GM23338 (cell line): ENCODE measurements at regions not wholly inside any gene's neighbourhood (a gene's known extent, or its start where the extent isn't known, plus 50 kb on each side); places are given as distances from the start of the nearest gene placed in this dataset.

Experiments used
- ATAC-seq: fragments of 200-7000 bp; cut with Tn5 transposase; 3 replicates; pipeline ENCODE4 v1.9.1; 2020
- DNase-seq: peaks from one replicate; pipeline ENCODE4 v3.0.0-alpha.2; 2015; ENCODE audit warnings: low spot score
- H2AFZ ChIP-seq: fragments of 200-600 bp; sonication (generic); 2 replicates; pipeline ENCODE4 v1.8.0; 2016; ENCODE audit warnings: antibody characterized with exemption, mild to moderate bottlenecking, moderate library complexity
- H3F3A ChIP-seq: fragments of 200-600 bp; sonication (generic); replicated peaks from 2 replicates; pipeline ENCODE4 v1.8.0; 2017; ENCODE audit warnings: antibody characterized with exemption, mixed run types, low read depth
- H3K27ac ChIP-seq: fragments of 200-600 bp; sonication (generic); 2 replicates; pipeline ENCODE4 v1.6.1; 2016; ENCODE audit warnings: low read depth
- H3K27me3 ChIP-seq: fragments of 200-600 bp; sonication (generic); 2 replicates; pipeline ENCODE4 v1.8.0; 2016; ENCODE audit warnings: mild to moderate bottlenecking, mixed run types, moderate library complexity; ENCODE audit not compliant: insufficient read depth
- H3K36me3 ChIP-seq: fragments of 200-600 bp; sonication (generic); 2 replicates; pipeline ENCODE4 v1.8.0; 2016; ENCODE audit warnings: mild to moderate bottlenecking; ENCODE audit not compliant: insufficient read depth
- H3K4me1 ChIP-seq: fragments of 200-600 bp; sonication (generic); 2 replicates; pipeline ENCODE4 v1.8.0; 2016; ENCODE audit warnings: mild to moderate bottlenecking, moderate library complexity; ENCODE audit not compliant: insufficient read depth
- H3K4me2 ChIP-seq: fragments of 200-600 bp; sonication (generic); 2 replicates; pipeline ENCODE4 v1.7.1; 2017; ENCODE audit warnings: mixed run types
- H3K4me3 ChIP-seq: fragments of 200-600 bp; sonication (generic); 2 replicates; pipeline ENCODE4 v1.6.1; 2016; ENCODE audit warnings: mixed run types
- H3K79me2 ChIP-seq: fragments of 200-600 bp; sonication (generic); replicated peaks from 2 replicates; pipeline ENCODE4 v1.8.0; 2017; ENCODE audit warnings: mild to moderate bottlenecking; ENCODE audit not compliant: insufficient read depth
- H3K9me2 ChIP-seq: fragments of 200-600 bp; sonication (generic); 2 replicates; pipeline ENCODE4 v1.8.0; 2017; ENCODE audit not compliant: insufficient read depth
- H4K20me1 ChIP-seq: fragments of 200-600 bp; sonication (generic); replicated peaks from 2 replicates; pipeline ENCODE4 v1.8.0; 2017; ENCODE audit warnings: mild to moderate bottlenecking; ENCODE audit not compliant: insufficient read depth
- H3K27ac Mint-ChIP-seq: 2 replicates; pipeline ENCODE4 v1.8.0; 2020; ENCODE audit warnings: inconsistent platforms, mild to moderate bottlenecking, moderate library complexity, mixed read lengths
- H3K27me3 Mint-ChIP-seq: 3 replicates; pipeline ENCODE4 v1.8.0; 2022; ENCODE audit warnings: low read depth, mild to moderate bottlenecking, moderate library complexity, mixed read lengths, inconsistent platforms; ENCODE audit not compliant: insufficient read depth, poor library complexity
- H3K36me3 Mint-ChIP-seq: 3 replicates; pipeline ENCODE4 v1.8.0; 2021; ENCODE audit warnings: low read depth, mild to moderate bottlenecking, inconsistent platforms, moderate library complexity, mixed read lengths
- H3K4me1 Mint-ChIP-seq: 3 replicates; pipeline ENCODE4 v1.8.0; 2020; ENCODE audit warnings: mild to moderate bottlenecking, inconsistent platforms, mixed read lengths
- H3K4me3 Mint-ChIP-seq: 3 replicates; pipeline ENCODE4 v1.8.0; 2021; ENCODE audit warnings: moderate library complexity, mild to moderate bottlenecking, inconsistent platforms, mixed read lengths
- H3K9me3 Mint-ChIP-seq: 3 replicates; pipeline ENCODE4 v1.8.0; 2020; ENCODE audit warnings: moderate library complexity, mild to moderate bottlenecking, inconsistent platforms, mixed read lengths
- CREB1 ChIP-seq: fragments of 250-450 bp; sonication (Bioruptor Pico); IDR thresholded peaks from 2 replicates; pipeline ENCODE4 v1.5.0; 2020; ENCODE audit warnings: low read depth, mild to moderate bottlenecking, moderate library complexity
- CTCF ChIP-seq, 2 experiments: fragments of 200-600 bp in 1 of 2; sonication (generic) in 1 of 2; conservative IDR thresholded peaks; 2 replicates each; pipeline versions ENCODE4 v1.5.1 to v1.6.1; 2016 to 2017; ENCODE audit warnings: antibody characterized with exemption in 2 of 2, low read depth in 2 of 2, mild to moderate bottlenecking in 2 of 2, moderate library complexity in 1 of 2
- ETS1 ChIP-seq: IDR thresholded peaks from 2 replicates; pipeline ENCODE4 v1.6.1; 2016; ENCODE audit warnings: antibody characterized with exemption
- EZH2 ChIP-seq: fragments of 200-600 bp; sonication (generic); IDR thresholded peaks from one replicate; pipeline ENCODE4 v1.8.0; 2017; ENCODE audit warnings: antibody characterized with exemption, mild to moderate bottlenecking, low read depth; ENCODE audit not compliant: unreplicated experiment
- EZH2phosphoT487 ChIP-seq: fragments of 200-600 bp; sonication (generic); IDR thresholded peaks from one replicate; pipeline ENCODE4 v1.8.1; 2018; ENCODE audit warnings: antibody characterized with exemption; ENCODE audit not compliant: unreplicated experiment
- JUNB ChIP-seq: IDR thresholded peaks from one replicate; pipeline ENCODE4 v1.6.1; 2016; ENCODE audit warnings: antibody characterized with exemption; ENCODE audit not compliant: unreplicated experiment
- NANOG ChIP-seq: IDR thresholded peaks from 2 replicates; pipeline ENCODE4 v1.6.1; 2016; ENCODE audit warnings: antibody characterized with exemption, borderline replicate concordance
- POLR2AphosphoS5 ChIP-seq: IDR thresholded peaks from 2 replicates; pipeline ENCODE4 v1.6.1; 2016; ENCODE audit warnings: antibody characterized with exemption, low read depth
- REST ChIP-seq: IDR thresholded peaks from one replicate; pipeline ENCODE4 v1.6.1; 2018; ENCODE audit warnings: antibody characterized with exemption; ENCODE audit not compliant: unreplicated experiment
- STAT1 ChIP-seq: IDR thresholded peaks from one replicate; pipeline ENCODE4 v1.6.1; 2016; ENCODE audit warnings: antibody characterized with exemption; ENCODE audit not compliant: unreplicated experiment
- ZNF114 ChIP-seq: fragments of 250-450 bp; sonication (Bioruptor Pico); IDR thresholded peaks from 2 replicates; pipeline ENCODE4 v1.5.0; 2020; ENCODE audit warnings: mild to moderate bottlenecking, moderate library complexity
- ZNF331 ChIP-seq: fragments of 250-450 bp; sonication (Bioruptor Pico); IDR thresholded peaks from 2 replicates; pipeline ENCODE4 v1.5.0; 2020; ENCODE audit warnings: low read depth, mild to moderate bottlenecking, moderate library complexity
- ZNF462 ChIP-seq: fragments of 250-450 bp; sonication (Bioruptor Pico); IDR thresholded peaks from 2 replicates; pipeline ENCODE4 v1.5.0; 2020; ENCODE audit warnings: mild to moderate bottlenecking, moderate library complexity

GRCh38 chr7:108997480-108997879 is 427.8 kb downstream of the DNAJB9 start:
- Histone ChIP-seq H3K27me3 (no peaks in the 10 kb centered on the region), H2AFZ (no peak overlapping the region), H3K4me3 (no peak overlapping the region), H3K79me2 (no peaks in the 10 kb centered on the region), H3F3A (no peaks in the 10 kb centered on the region), H3K36me3 (no peaks in the 10 kb centered on the region), H3K9me2 (0 out of 2 replicates have a peak, but pooled peaks cover 5% of the 10 kb centered on the region), H3K27ac (no peak overlapping the region), H3K4me2 (no peak overlapping the region), H4K20me1 (no peaks in the 10 kb centered on the region), H3K4me1 (peaks cover 17% of the 10 kb centered on the region; the same call in 1 of the 2 replicates)
- H3K4me1 Mint-ChIP-seq, result peaks cover 10% of the 10 kb centered on the region
- no peaks in the 10 kb centered on the region for H3K27me3 Mint-ChIP-seq
- no peak overlapping the region for H3K27ac Mint-ChIP-seq
- DNase-seq, result no peak
- no peak overlapping the region for H3K4me3 Mint-ChIP-seq
- no peak for TF ChIP-seq ZNF114 (CRISPR knock-in tag)
- TF ChIP-seq POLR2AphosphoS5, result no peak
- TF ChIP-seq CTCF (conservative IDR thresholded peaks at IDR 0.05; ENCODE audit: low read depth in 2 of 2), result no peak
- no peak for TF ChIP-seq REST
- TF ChIP-seq STAT1, result no peak
- no peak for TF ChIP-seq NANOG
- TF ChIP-seq EZH2phosphoT487, result no peak
- TF ChIP-seq CREB1, result no peak
- no peak for TF ChIP-seq EZH2
- no peak for TF ChIP-seq ZNF462 (CRISPR knock-in tag)
- TF ChIP-seq ETS1, result no peak
- no peak for TF ChIP-seq JUNB
- TF ChIP-seq ZNF331 (CRISPR knock-in tag), result no peak
- no peaks in the 10 kb centered on the region for H3K9me3 Mint-ChIP-seq
- no peaks in the 10 kb centered on the region for H3K36me3 Mint-ChIP-seq
- no peak for ATAC-seq
